ENCODE measurements at regions not wholly inside any gene's neighbourhood (a gene's known extent, or its start where the extent isn't known, plus 50 kb on each side); places are given as distances from the start of the nearest gene placed in this dataset.

DNA sequence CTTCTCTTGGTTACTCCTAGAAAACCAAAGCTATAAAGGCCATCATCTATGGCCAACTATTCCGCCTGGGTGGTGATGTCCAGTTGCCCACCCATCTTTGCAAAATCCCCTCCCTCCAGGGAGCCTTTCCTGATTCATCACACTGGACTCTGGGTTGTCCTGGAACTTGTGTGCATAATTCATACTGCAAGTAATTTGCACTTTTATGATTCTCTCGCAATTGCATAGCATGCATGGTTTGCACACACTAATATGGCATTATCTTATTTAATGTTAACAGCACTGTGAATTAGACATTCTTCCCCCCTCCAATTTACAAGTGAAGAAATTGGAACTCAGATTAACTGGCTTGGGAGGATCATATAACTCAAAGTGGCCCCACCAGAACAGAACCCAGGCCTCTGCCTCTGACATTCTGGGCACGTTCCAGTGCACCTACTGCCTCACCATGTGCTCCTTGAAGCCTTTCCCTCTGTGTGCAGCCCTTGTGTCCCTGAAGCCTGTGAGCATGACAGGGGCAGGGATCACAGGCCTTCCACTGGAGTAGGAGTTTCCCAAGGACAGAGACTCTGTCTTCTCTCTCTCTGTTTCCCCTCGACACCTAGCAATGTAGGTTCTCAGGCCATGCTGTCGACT, 98.9 kb upstream of the IPO9 start:
- Histone ChIP-seq H3K9me3 (ENCODE audit: low read length) (no peaks in the 10 kb centered on the region), H3K27ac (ENCODE audit: low read depth, low read length, poor library complexity, severe bottlenecking) (no peak overlapping the region), H3K36me3 (ENCODE audit: insufficient read depth, low read length) (no peaks in the 10 kb centered on the region), H2AFZ (ENCODE audit: low read length) (no peak overlapping the region), H3K9me2 (ENCODE audit: insufficient read depth, low read length) (no peaks in the 10 kb centered on the region), H4K20me1 (ENCODE audit: insufficient read depth, low read length) (no peaks in the 10 kb centered on the region), H3K79me2 (ENCODE audit: insufficient read depth, low read depth, low read length) (no peaks in the 10 kb centered on the region), H3K4me2 (ENCODE audit: low read length) (no peak overlapping the region), H3K4me1 (ENCODE audit: insufficient read depth, low read length, poor library complexity, severe bottlenecking) (no peaks in the 10 kb centered on the region), H3K4me3 (ENCODE audit: low read depth, low read length, poor library complexity, severe bottlenecking) (no peak overlapping the region)
- TF ChIP-seq EZH2phosphoT487 (IDR thresholded peaks at IDR 0.05; ENCODE audit: borderline replicate concordance, low read depth, low read length) (no peak), CTCF (conservative IDR thresholded peaks at IDR 0.05; ENCODE audit: low read length) (no peak)
- POLR2A ChIA-PET: no interaction called here
- no peak for DNase-seq (ENCODE audit: low spot score)
- CTCF ChIA-PET (ENCODE audit: unreplicated experiment): no interaction called here
- intact Hi-C loops (cut with micrococcal nuclease; ENCODE audit: unreplicated experiment): no loop called here
- no TSS peak for BruUV-seq (replicated peaks)

GRCh38 chr1:201730611-201731010, 98.3 kb upstream of the IPO9 start:
- Histone ChIP-seq H3K36me3 (ENCODE audit: insufficient read depth, low read length) (no peaks in the 10 kb centered on the region), H3K9me2 (ENCODE audit: insufficient read depth, low read length) (no peaks in the 10 kb centered on the region), H3K79me2 (ENCODE audit: insufficient read depth, low read depth, low read length) (no peaks in the 10 kb centered on the region), H3K4me1 (ENCODE audit: insufficient read depth, low read length, poor library complexity, severe bottlenecking) (no peaks in the 10 kb centered on the region), H2AFZ (ENCODE audit: low read length) (no peak overlapping the region), H3K4me3 (ENCODE audit: low read depth, low read length, poor library complexity, severe bottlenecking) (no peak overlapping the region), H3K4me2 (ENCODE audit: low read length) (no peak overlapping the region), H4K20me1 (ENCODE audit: insufficient read depth, low read length) (no peaks in the 10 kb centered on the region), H3K27ac (ENCODE audit: low read depth, low read length, poor library complexity, severe bottlenecking) (no peak overlapping the region), H3K9me3 (ENCODE audit: low read length) (no peaks in the 10 kb centered on the region)
- POLR2A ChIA-PET: no interaction called here
- intact Hi-C loops (cut with micrococcal nuclease; ENCODE audit: unreplicated experiment): no loop called here
- no TSS peak for BruUV-seq (replicated peaks)
- TF ChIP-seq EZH2phosphoT487 (IDR thresholded peaks at IDR 0.05; ENCODE audit: borderline replicate concordance, low read depth, low read length): no peak
- no peak for TF ChIP-seq CTCF (conservative IDR thresholded peaks at IDR 0.05; ENCODE audit: low read length)
- CTCF ChIA-PET (ENCODE audit: unreplicated experiment): no interaction called here
- DNase-seq (ENCODE audit: low spot score): no peak

DNA sequence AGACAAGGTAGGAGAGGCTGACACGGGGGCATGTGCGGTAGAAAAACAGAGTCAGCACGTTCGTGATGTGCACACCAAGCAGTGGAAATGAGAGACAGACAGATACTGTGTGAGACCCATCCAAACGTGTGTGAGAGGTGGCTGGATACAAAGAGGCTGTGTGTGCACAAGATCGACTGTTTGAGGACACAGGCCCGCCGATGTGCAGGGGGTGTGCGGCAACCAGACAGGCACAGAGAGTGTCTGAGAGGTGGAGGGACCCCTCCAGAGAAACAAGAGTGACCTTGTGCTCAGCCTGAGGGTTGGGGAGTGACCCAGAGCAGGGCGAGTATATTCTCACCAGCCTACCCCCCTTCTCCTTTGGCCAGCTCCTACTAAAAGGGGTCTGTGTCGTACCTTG, 97.8 kb upstream of the IPO9 start:
- Histone ChIP-seq H3K27ac (ENCODE audit: low read depth, low read length, poor library complexity, severe bottlenecking) (no peak overlapping the region), H3K9me3 (ENCODE audit: low read length) (no peaks in the 10 kb centered on the region), H3K36me3 (ENCODE audit: insufficient read depth, low read length) (no peaks in the 10 kb centered on the region), H3K79me2 (ENCODE audit: insufficient read depth, low read depth, low read length) (no peaks in the 10 kb centered on the region), H3K9me2 (ENCODE audit: insufficient read depth, low read length) (no peaks in the 10 kb centered on the region), H3K4me2 (ENCODE audit: low read length) (no peak overlapping the region), H4K20me1 (ENCODE audit: insufficient read depth, low read length) (no peaks in the 10 kb centered on the region), H3K4me3 (ENCODE audit: low read depth, low read length, poor library complexity, severe bottlenecking) (no peak overlapping the region), H2AFZ (ENCODE audit: low read length) (no peak overlapping the region), H3K4me1 (ENCODE audit: insufficient read depth, low read length, poor library complexity, severe bottlenecking) (peaks cover under 1% of the 10 kb centered on the region)
- ChIA-PET POLR2A (interaction anchor here (0.6 to 0.8 kb wide), 2 partner anchors 11 to 279 kb away, joined by 3 to 4 read pairs; partner anchors contain the start of gene ELF3), CTCF (ENCODE audit: unreplicated experiment) (no interaction called here)
- intact Hi-C loops (cut with micrococcal nuclease; ENCODE audit: unreplicated experiment): no loop called here
- no peak for DNase-seq (ENCODE audit: low spot score)
- TF ChIP-seq CTCF (conservative IDR thresholded peaks at IDR 0.05; ENCODE audit: low read length) (no peak), EZH2phosphoT487 (IDR thresholded peaks at IDR 0.05; ENCODE audit: borderline replicate concordance, low read depth, low read length) (no peak)
- no TSS peak for BruUV-seq (replicated peaks)

Data from OCI-LY7 (cell line).